ENCODE measurements at regions not wholly inside any gene's neighbourhood (a gene's known extent, or its start where the extent isn't known, plus 50 kb on each side); places are given as distances from the start of the nearest gene placed in this dataset.

- TF ChIP-seq CTCF (IDR thresholded peaks at IDR 0.05) (no peak), POLR2A (IDR thresholded peaks at IDR 0.05) (no peak), EP300 (IDR thresholded peaks at IDR 0.05) (no peak)
Measured at GRCh38 chr4:188435381-188435780, 296.1 kb downstream of the TRIML1 start.
